NCI-H226 (cell line): ENCODE measurements at regions not wholly inside any gene's neighbourhood (a gene's known extent, or its start where the extent isn't known, plus 50 kb on each side); places are given as distances from the start of the nearest gene placed in this dataset.

Source experiments
- DNase-seq: peaks from one replicate; pipeline ENCODE4 v3.0.0-alpha.2; 2015

- DNase-seq, result no peak
Observed at GRCh38 chr16:48435906-48436305, 50.7 kb upstream of the SIAH1 start.

- no peak for DNase-seq
Observed at GRCh38 chr16:48435318-48435680, 50.1 kb upstream of the SIAH1 start.
